ENCODE measurements at regions not wholly inside any gene's neighbourhood (a gene's known extent, or its start where the extent isn't known, plus 50 kb on each side); places are given as distances from the start of the nearest gene placed in this dataset.

GRCh38 chr11:81886406-81887075, 847.1 kb downstream of the FAM181B start:
- no peak; the same call in 2 of the 3 replicates for ATAC-seq
- BruUV-seq (replicated peaks), result no TSS peak
- intact Hi-C loops (cut with micrococcal nuclease; ENCODE audit: unreplicated experiment), result no loop called here
- in situ Hi-C loops (cut with MboI), result no loop called here
- Histone ChIP-seq H4K20me1 (ENCODE audit: control insufficient read depth, insufficient read depth) (no peaks in the 10 kb centered on the region), H3K27me3 (replicated peaks in 1 of 2; ENCODE audit: control insufficient read depth in 2 of 2, insufficient read depth in 2 of 2, low read length in 1 of 2) (peaks cover 0 to 2% of the 10 kb centered on the region in 2 experiments; a peak in 1 of 4 replicates), H3K36me3 (ENCODE audit: control insufficient read depth in 2 of 2, insufficient read depth in 2 of 2, low read length in 1 of 2) (no peaks in the 10 kb centered on the region), H3K4me3 (no peak overlapping the region), H3K4me2 (ENCODE audit: control insufficient read depth, insufficient read depth) (no peak overlapping the region), H3K27ac (ENCODE audit: control insufficient read depth, insufficient read depth) (no peak overlapping the region), H2AFZ (ENCODE audit: control insufficient read depth, low read depth, low read length) (no peak overlapping the region), H3K79me2 (ENCODE audit: control insufficient read depth, insufficient read depth, low read length) (no peaks in the 10 kb centered on the region), H3K9me3 (replicated peaks; ENCODE audit: control insufficient read depth, insufficient read depth, low read length) (no peaks in the 10 kb centered on the region), H3K4me1 (ENCODE audit: control insufficient read depth, insufficient read depth, low read length) (no peaks in the 10 kb centered on the region), H3K9ac (ENCODE audit: control insufficient read depth, insufficient read depth, low read length) (no peak overlapping the region)
- no peak for FAIRE-seq
- ChIA-PET POLR2A (interaction anchor here (0.5 kb wide), 1 partner anchor 99 kb away, joined by 3 read pairs; no protein-coding TSS in a partner anchor), RAD21 (ENCODE audit: unreplicated experiment) (no interaction called here), SMC1A (ENCODE audit: uncharacterized antibody, unreplicated experiment) (no interaction called here), CTCF (no interaction called here)
- no peak for DNase-seq (ENCODE audit: low read depth, low spot score)
- no peak for TF ChIP-seq BMI1 (IDR thresholded peaks at IDR 0.05; ENCODE audit: borderline replicate concordance)
- no peak for TF ChIP-seq PAX8 (IDR thresholded peaks at IDR 0.05)
- no peak for TF ChIP-seq E2F4 (IDR thresholded peaks at IDR 0.05; ENCODE audit: low read depth, low read length)
- WGBS (ENCODE audit: insufficient coverage, insufficient replicate concordance, low lambda C conversion rate, missing lambda C conversion rate), result 49% methylated on average over 2 of the region's 2 CpGs

- no peaks in the 10 kb centered on the region for H4K20me1 ChIP-seq (ENCODE audit: control insufficient read depth, insufficient read depth)
- ATAC-seq (peak; percentile 39), DNase-seq (ENCODE audit: low read depth, low spot score) (peak; percentile 44), FAIRE-seq (no peak)
- H3K4me2 ChIP-seq (ENCODE audit: control insufficient read depth, insufficient read depth), result peak overlapping the region; percentile 13; the same call in 1 of the 2 replicates
- H3K27me3 ChIP-seq (replicated peaks in 1 of 2; ENCODE audit: control insufficient read depth in 2 of 2, insufficient read depth in 2 of 2, low read length in 1 of 2), result no peaks in the 10 kb centered on the region
- H3K27ac ChIP-seq (ENCODE audit: control insufficient read depth, insufficient read depth), result no peak overlapping the region
- no peaks in the 10 kb centered on the region for H3K9me3 ChIP-seq (replicated peaks; ENCODE audit: control insufficient read depth, insufficient read depth, low read length)
- ChIA-PET RAD21 (ENCODE audit: unreplicated experiment) (no interaction called here), POLR2A (no interaction called here), CTCF (interaction anchor here (0.9 kb wide), 1 partner anchor 29 kb away, joined by 3 read pairs; no protein-coding TSS in a partner anchor), SMC1A (ENCODE audit: uncharacterized antibody, unreplicated experiment) (interaction anchor here (0.7 to 1.6 kb wide), 2 partner anchors 16 to 55 kb away, joined by 3 to 4 read pairs; no protein-coding TSS in a partner anchor)
- H3K9ac ChIP-seq (ENCODE audit: control insufficient read depth, insufficient read depth, low read length), result no peak overlapping the region
- H3K4me3 ChIP-seq, result no peak overlapping the region
- intact Hi-C loops (cut with micrococcal nuclease; ENCODE audit: unreplicated experiment), result no loop called here
- H3K4me1 ChIP-seq (ENCODE audit: control insufficient read depth, insufficient read depth, low read length), result peaks cover 8% of the 10 kb centered on the region; the same call in 1 of the 2 replicates
- no peaks in the 10 kb centered on the region for H3K79me2 ChIP-seq (ENCODE audit: control insufficient read depth, insufficient read depth, low read length)
- 0% methylated on average over 2 of the region's 2 CpGs for WGBS (ENCODE audit: insufficient coverage, insufficient replicate concordance, low lambda C conversion rate, missing lambda C conversion rate)
- no peak overlapping the region; the same call in 1 of the 2 replicates for H2AFZ ChIP-seq (ENCODE audit: control insufficient read depth, low read depth, low read length)
- H3K36me3 ChIP-seq (ENCODE audit: control insufficient read depth in 2 of 2, insufficient read depth in 2 of 2, low read length in 1 of 2), result no peaks in the 10 kb centered on the region
- BruUV-seq (replicated peaks), result no TSS peak
- in situ Hi-C loops (cut with MboI), result no loop called here
- TF ChIP-seq ZBTB40 (IDR thresholded peaks at IDR 0.05; ENCODE audit: borderline replicate concordance), result no peak
- TF ChIP-seq SMAD5 (IDR thresholded peaks at IDR 0.05; ENCODE audit: low read depth), result no peak
- TF ChIP-seq IKZF2 (IDR thresholded peaks at IDR 0.05), result no peak
- TF ChIP-seq ZNF207 (IDR thresholded peaks at IDR 0.05; ENCODE audit: borderline replicate concordance), result no peak
- no peak for TF ChIP-seq ETV6 (conservative IDR thresholded peaks at IDR 0.05 in 1 of 2, IDR thresholded peaks at IDR 0.05 in 1 of 2; ENCODE audit: borderline replicate concordance in 1 of 2, low read depth in 1 of 2)
- peak; percentile 81 for TF ChIP-seq PKNOX1 (IDR thresholded peaks at IDR 0.05)
- TF ChIP-seq RUNX3 (IDR thresholded peaks at IDR 0.05; ENCODE audit: low read length), result peak; percentile 16; the same call in 1 of the 2 replicates
These were observed 859.0 kb downstream of the FAM181B start for GRCh38 chr11:81874635-81875034.
